Skeletal muscle cell (primary cell): ENCODE measurements at regions not wholly inside any gene's neighbourhood (a gene's known extent, or its start where the extent isn't known, plus 50 kb on each side); places are given as distances from the start of the nearest gene placed in this dataset.

Experiments used
- DNase-seq: peaks from one replicate; pipeline ENCODE4 v3.0.0-alpha.2; 2010; ENCODE audit warnings: low read depth
- H3K4me3 ChIP-seq: 2 replicates; pipeline ENCODE4 v1.5.1; 2011; ENCODE audit warnings: low read depth, mild to moderate bottlenecking, control low read depth, low read length, moderate library complexity

DNA sequence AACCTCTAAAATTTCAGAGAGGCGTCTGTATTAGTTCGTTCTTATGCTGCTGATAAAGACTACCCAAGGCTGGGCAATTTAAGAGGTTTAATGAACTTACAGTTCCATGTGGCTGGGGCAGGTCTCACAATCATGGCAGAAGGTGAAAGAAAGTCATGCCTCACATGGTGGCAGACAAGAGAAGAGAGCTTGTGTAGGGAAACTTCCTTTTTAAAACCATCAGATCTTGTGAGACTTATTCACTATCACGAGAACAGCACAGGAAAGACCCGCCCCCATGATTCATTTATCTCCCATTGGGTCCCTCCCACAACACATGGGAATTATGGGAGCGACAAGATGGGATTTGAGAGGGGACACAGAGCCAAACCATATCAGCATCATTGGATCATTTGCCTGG is 183.2 kb upstream of the SIX2 start:
- no peak for DNase-seq

GRCh38 chr2:45191976-45192375 is 182.7 kb upstream of the SIX2 start:
- peak overlapping the region; percentile 17 for H3K4me3 ChIP-seq
- DNase-seq, result no peak

More for the DNA sequence above, 183.2 kb upstream of the SIX2 start:
- H3K4me3 ChIP-seq, result no peak overlapping the region

GRCh38 chr2:45191146-45191863 is 182.1 kb upstream of the SIX2 start:
- H3K4me3 ChIP-seq, result no peak overlapping the region
- no peak for DNase-seq

- no peak for DNase-seq
Observed at GRCh38 chr2:45190481-45190942, 181.3 kb upstream of the SIX2 start.

GRCh38 chr2:45184606-45185005 is 175.4 kb upstream of the SIX2 start:
- H3K4me3 ChIP-seq, result no peak overlapping the region

More at GRCh38 chr2:45190481-45190942, 181.3 kb upstream of the SIX2 start:
- no peak overlapping the region for H3K4me3 ChIP-seq

GRCh38 chr2:45182667-45183295 is 173.5 kb upstream of the SIX2 start:
- H3K4me3 ChIP-seq, result no peak overlapping the region
- DNase-seq, result no peak

More at GRCh38 chr2:45184606-45185005, 175.4 kb upstream of the SIX2 start:
- DNase-seq, result no peak

DNA sequence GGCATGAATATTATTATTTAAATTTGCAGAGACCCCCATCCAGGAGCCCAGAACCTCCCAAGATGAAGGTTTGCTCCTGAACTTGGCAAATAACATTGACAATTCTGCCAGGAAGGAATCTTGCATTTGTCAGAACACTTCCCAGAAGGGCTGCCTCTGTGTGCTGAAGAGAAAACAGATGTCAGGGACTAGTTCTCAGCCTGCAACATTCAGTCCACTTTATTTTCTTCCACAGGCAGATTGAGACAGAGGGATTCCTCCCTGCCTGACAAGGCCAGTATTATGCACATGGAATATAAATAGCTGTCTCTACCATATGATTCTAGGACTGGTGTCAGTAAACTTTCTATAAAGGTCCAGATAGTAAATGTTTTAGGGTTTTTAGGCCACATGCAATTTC is 171.5 kb upstream of the SIX2 start:
- H3K4me3 ChIP-seq, result no peak overlapping the region
- no peak for DNase-seq

- H3K4me3 ChIP-seq, result no peak overlapping the region
- no peak for DNase-seq
Observed at GRCh38 chr2:45180033-45180746, 170.9 kb upstream of the SIX2 start.

DNA sequence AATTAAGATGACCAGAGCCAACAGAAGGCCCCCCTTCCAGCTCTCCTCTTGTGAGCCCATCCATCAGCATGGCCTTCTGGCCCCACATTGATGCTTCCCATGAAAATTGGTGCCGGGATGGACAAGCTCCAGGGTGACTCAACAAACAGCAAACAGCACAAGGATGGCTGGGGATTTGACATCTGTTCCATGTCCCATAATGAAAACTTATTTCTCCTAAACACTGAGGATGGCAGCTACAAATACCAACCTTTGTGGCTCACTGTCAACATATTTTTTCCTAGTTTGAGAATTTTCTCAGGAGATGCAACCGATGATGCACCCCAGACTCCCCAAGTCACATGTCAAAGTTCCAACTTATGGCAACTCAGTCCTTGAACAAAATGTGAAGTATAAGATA is 169.6 kb upstream of the SIX2 start:
- no peak overlapping the region for H3K4me3 ChIP-seq
- DNase-seq, result peak; percentile 51

DNA sequence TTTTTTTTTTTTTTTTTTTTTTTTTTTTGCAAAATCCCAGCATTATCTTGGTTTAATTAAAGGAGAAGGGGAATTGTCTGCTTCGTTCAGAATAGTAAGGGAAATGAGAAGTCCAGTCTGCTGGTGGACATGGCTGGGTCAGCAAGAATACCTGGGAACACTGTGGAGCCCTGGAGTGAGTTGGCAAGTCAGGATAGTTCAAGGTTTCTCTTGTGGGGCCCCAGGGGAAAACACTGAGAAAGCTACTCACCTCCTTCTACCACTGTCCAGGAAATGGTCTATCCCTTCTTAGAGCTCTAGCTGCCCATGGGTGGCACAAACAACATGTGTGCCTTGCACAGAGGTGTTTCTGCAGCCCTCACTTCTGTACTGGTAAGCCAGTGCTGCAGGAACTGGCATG is 169.1 kb upstream of the SIX2 start:
- no peak for DNase-seq
- no peak overlapping the region for H3K4me3 ChIP-seq

- H3K4me3 ChIP-seq, result no peak overlapping the region
- peak; percentile 98 for DNase-seq
Observed at GRCh38 chr2:45177870-45178269, 168.6 kb upstream of the SIX2 start.

DNA sequence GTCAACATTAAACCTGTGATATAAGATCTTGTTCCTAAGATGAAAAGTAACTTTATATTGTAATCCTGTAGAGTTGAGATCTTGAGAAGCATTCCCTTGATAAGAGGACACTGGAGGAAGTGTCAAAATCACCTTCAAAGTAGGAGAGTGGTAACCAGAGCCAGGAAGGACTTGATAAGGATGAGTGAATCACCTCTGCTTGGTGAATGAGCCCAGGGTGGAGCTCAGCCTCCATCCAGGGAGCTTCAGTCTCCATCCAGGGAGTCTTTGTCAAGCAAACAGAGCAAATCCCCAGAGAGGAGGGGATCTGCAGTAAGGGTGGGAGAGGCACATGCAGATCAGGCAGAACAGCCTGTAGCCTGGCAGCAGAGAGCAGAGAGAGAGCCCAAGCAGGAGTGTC is 167.1 kb upstream of the SIX2 start:
- no peak overlapping the region for H3K4me3 ChIP-seq
- no peak for DNase-seq

DNA sequence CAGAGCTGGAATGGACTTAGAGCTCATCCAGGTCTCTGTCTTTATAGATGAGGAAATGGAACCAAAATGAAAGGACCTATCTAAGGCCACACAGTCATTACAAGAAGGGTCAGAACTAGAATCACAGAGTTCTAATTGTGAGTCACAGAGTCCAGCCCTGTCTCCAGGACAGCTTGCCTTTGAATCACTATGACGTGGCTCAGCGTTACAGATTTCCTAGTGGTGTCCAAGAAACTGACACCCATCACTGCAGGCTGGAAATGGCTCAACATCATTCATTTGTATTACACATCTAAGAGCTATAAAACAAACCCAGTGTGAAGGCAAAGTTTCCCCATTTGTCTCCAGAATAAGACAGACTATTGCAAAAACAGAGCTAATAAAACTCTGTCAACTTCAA is 164.3 kb upstream of the SIX2 start:
- no peak overlapping the region for H3K4me3 ChIP-seq

GRCh38 chr2:45172760-45173392 is 163.6 kb upstream of the SIX2 start:
- no peak overlapping the region for H3K4me3 ChIP-seq

More for the DNA sequence above, 164.3 kb upstream of the SIX2 start:
- DNase-seq, result peak; percentile 97

GRCh38 chr2:45172142-45172541 is 162.9 kb upstream of the SIX2 start:
- no peak overlapping the region for H3K4me3 ChIP-seq
- no peak for DNase-seq

More at GRCh38 chr2:45172760-45173392, 163.6 kb upstream of the SIX2 start:
- DNase-seq, result no peak

- DNase-seq, result no peak
- H3K4me3 ChIP-seq, result no peak overlapping the region
Observed at GRCh38 chr2:45171136-45171501, 161.9 kb upstream of the SIX2 start.

DNA sequence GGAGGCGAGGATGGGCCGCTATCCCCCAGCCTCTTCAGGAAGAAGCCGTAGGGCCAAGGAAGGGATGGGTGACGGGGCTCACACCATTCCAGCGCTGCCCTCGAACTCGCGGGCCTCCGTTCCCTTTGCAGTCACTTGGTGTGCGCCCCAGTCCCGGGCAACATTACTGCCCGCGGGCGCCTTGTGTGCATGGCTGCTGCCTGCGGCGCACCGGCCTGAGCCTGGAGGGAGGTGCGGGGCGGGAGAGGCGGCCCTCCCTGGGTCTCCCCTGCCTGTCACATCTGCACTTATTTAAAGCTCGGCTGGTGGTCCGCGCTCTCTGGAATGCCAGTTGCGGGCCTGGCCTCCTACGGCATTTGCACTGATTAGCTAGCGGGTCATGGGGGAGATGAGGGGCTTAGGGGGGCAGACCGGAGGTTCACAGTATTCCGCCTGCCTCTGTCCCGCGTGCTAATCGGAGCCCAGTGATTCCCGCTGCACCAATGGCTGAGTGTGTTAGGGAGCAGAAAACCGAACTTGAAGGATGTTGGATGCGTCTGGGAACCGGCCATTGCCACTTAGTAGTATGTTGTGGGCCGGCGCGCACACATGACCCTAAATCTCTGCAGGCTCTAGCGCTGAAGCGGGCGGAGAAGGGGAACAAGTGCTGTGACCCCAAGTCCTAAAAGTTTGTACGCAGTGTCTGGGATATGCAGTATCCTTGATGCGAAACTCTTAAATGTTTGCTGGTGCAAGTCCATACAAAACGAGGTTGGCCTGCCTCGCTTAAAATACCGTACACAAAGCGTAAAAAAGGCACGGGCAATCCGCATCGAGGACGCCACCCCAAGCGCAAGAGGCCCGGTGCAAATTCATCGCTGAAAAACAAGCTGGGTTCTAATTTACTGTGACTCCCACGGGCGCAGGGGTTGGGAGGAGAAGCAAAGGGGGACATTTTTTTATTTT is 161.2 kb upstream of the SIX2 start:
- peak overlapping the region; percentile 52 for H3K4me3 ChIP-seq
- DNase-seq, result no peak

GRCh38 chr2:45169339-45170190 is 160.3 kb upstream of the SIX2 start:
- DNase-seq, result no peak
- H3K4me3 ChIP-seq, result peak overlapping the region; percentile 52
